ENCODE measurements at regions not wholly inside any gene's neighbourhood (a gene's known extent, or its start where the extent isn't known, plus 50 kb on each side); places are given as distances from the start of the nearest gene placed in this dataset.

GRCh38 chr4:1511441-1512041 is 105.3 kb upstream of the NKX1-1 start:
- Histone ChIP-seq H3K27ac (ENCODE audit: low read length) (no peak overlapping the region), H3K36me3 (ENCODE audit: control insufficient read depth, insufficient read depth, low read length) (no peaks in the 10 kb centered on the region), H3K9me3 (replicated peaks; ENCODE audit: control insufficient read depth, low read depth, low read length) (no peaks in the 10 kb centered on the region), H3K27me3 (ENCODE audit: control insufficient read depth, insufficient read depth, low read length) (peaks cover 55% of the 10 kb centered on the region), H3K4me3 (ENCODE audit: low read length) (peak overlapping the region; percentile 10), H3K4me1 (ENCODE audit: control insufficient read depth, insufficient read depth, low read length) (no peaks in the 10 kb centered on the region)
- DNase-seq = peak; percentile 87
- WGBS (ENCODE audit: insufficient coverage) = 93% methylated on average over 21 of the region's 22 CpGs

- Histone ChIP-seq H3K27ac (ENCODE audit: low read length) (no peak overlapping the region), H3K36me3 (ENCODE audit: control insufficient read depth, insufficient read depth, low read length) (no peaks in the 10 kb centered on the region), H3K4me1 (ENCODE audit: control insufficient read depth, insufficient read depth, low read length) (no peaks in the 10 kb centered on the region), H3K4me3 (ENCODE audit: low read length) (no peak overlapping the region), H3K27me3 (ENCODE audit: control insufficient read depth, insufficient read depth, low read length) (peaks cover 56% of the 10 kb centered on the region), H3K9me3 (replicated peaks; ENCODE audit: control insufficient read depth, low read depth, low read length) (no peaks in the 10 kb centered on the region)
- DNase-seq = no peak
- 83% methylated on average over 15 of the region's 15 CpGs for WGBS (ENCODE audit: insufficient coverage)
Measured at GRCh38 chr4:1510931-1511330, 104.7 kb upstream of the NKX1-1 start.

GRCh38 chr4:1509366-1509765 is 103.1 kb upstream of the NKX1-1 start:
- Histone ChIP-seq H3K4me3 (ENCODE audit: low read length) (no peak overlapping the region), H3K27me3 (ENCODE audit: control insufficient read depth, insufficient read depth, low read length) (peaks cover 60% of the 10 kb centered on the region), H3K9me3 (replicated peaks; ENCODE audit: control insufficient read depth, low read depth, low read length) (no peaks in the 10 kb centered on the region), H3K4me1 (ENCODE audit: control insufficient read depth, insufficient read depth, low read length) (no peaks in the 10 kb centered on the region), H3K27ac (ENCODE audit: low read length) (no peak overlapping the region), H3K36me3 (ENCODE audit: control insufficient read depth, insufficient read depth, low read length) (no peaks in the 10 kb centered on the region)
- WGBS (ENCODE audit: insufficient coverage) = 57% methylated on average over 3 of the region's 9 CpGs
- DNase-seq = no peak

GRCh38 chr4:1508161-1509160 is 102.2 kb upstream of the NKX1-1 start:
- no peaks in the 10 kb centered on the region for H3K9me3 ChIP-seq (replicated peaks; ENCODE audit: control insufficient read depth, low read depth, low read length)
- no peak for DNase-seq
- H3K36me3 ChIP-seq (ENCODE audit: control insufficient read depth, insufficient read depth, low read length) = no peaks in the 10 kb centered on the region
- H3K4me3 ChIP-seq (ENCODE audit: low read length) = no peak overlapping the region
- no peak overlapping the region for H3K27ac ChIP-seq (ENCODE audit: low read length)
- no peaks in the 10 kb centered on the region for H3K4me1 ChIP-seq (ENCODE audit: control insufficient read depth, insufficient read depth, low read length)
- peaks cover 56% of the 10 kb centered on the region for H3K27me3 ChIP-seq (ENCODE audit: control insufficient read depth, insufficient read depth, low read length)
- 50% methylated on average over 22 of the region's 26 CpGs for WGBS (ENCODE audit: insufficient coverage)

- H3K27ac ChIP-seq (ENCODE audit: low read length) = no peak overlapping the region
- H3K9me3 ChIP-seq (replicated peaks; ENCODE audit: control insufficient read depth, low read depth, low read length) = no peaks in the 10 kb centered on the region
- no peaks in the 10 kb centered on the region for H3K4me1 ChIP-seq (ENCODE audit: control insufficient read depth, insufficient read depth, low read length)
- no peaks in the 10 kb centered on the region for H3K36me3 ChIP-seq (ENCODE audit: control insufficient read depth, insufficient read depth, low read length)
- WGBS (ENCODE audit: insufficient coverage) = 62% methylated on average over 6 of the region's 13 CpGs
- no peak for DNase-seq
- H3K27me3 ChIP-seq (ENCODE audit: control insufficient read depth, insufficient read depth, low read length) = peaks cover 48% of the 10 kb centered on the region
- no peak overlapping the region for H3K4me3 ChIP-seq (ENCODE audit: low read length)
Measured at GRCh38 chr4:1506956-1507721, 100.9 kb upstream of the NKX1-1 start.

GRCh38 chr4:1505511-1506460 is 99.5 kb upstream of the NKX1-1 start:
- no peak overlapping the region for H3K4me3 ChIP-seq (ENCODE audit: low read length)
- 65% methylated on average over 12 of the region's 24 CpGs for WGBS (ENCODE audit: insufficient coverage)
- H3K27ac ChIP-seq (ENCODE audit: low read length) = no peak overlapping the region
- H3K9me3 ChIP-seq (replicated peaks; ENCODE audit: control insufficient read depth, low read depth, low read length) = no peaks in the 10 kb centered on the region
- H3K27me3 ChIP-seq (ENCODE audit: control insufficient read depth, insufficient read depth, low read length) = peaks cover 44% of the 10 kb centered on the region
- DNase-seq = no peak
- H3K36me3 ChIP-seq (ENCODE audit: control insufficient read depth, insufficient read depth, low read length) = no peaks in the 10 kb centered on the region
- no peaks in the 10 kb centered on the region for H3K4me1 ChIP-seq (ENCODE audit: control insufficient read depth, insufficient read depth, low read length)

- Histone ChIP-seq H3K27me3 (ENCODE audit: control insufficient read depth, insufficient read depth, low read length) (peaks cover 42% of the 10 kb centered on the region), H3K27ac (ENCODE audit: low read length) (no peak overlapping the region), H3K36me3 (ENCODE audit: control insufficient read depth, insufficient read depth, low read length) (no peaks in the 10 kb centered on the region), H3K9me3 (replicated peaks; ENCODE audit: control insufficient read depth, low read depth, low read length) (no peaks in the 10 kb centered on the region), H3K4me3 (ENCODE audit: low read length) (no peak overlapping the region), H3K4me1 (ENCODE audit: control insufficient read depth, insufficient read depth, low read length) (no peaks in the 10 kb centered on the region)
- no peak for DNase-seq
- WGBS (ENCODE audit: insufficient coverage) = 72% methylated on average over 11 of the region's 17 CpGs
Measured at GRCh38 chr4:1504595-1505500, 98.6 kb upstream of the NKX1-1 start.

- H3K27me3 ChIP-seq (ENCODE audit: control insufficient read depth, insufficient read depth, low read length) = peaks cover 34% of the 10 kb centered on the region
- no peaks in the 10 kb centered on the region for H3K36me3 ChIP-seq (ENCODE audit: control insufficient read depth, insufficient read depth, low read length)
- no peak overlapping the region for H3K27ac ChIP-seq (ENCODE audit: low read length)
- WGBS (ENCODE audit: insufficient coverage) = 93% methylated on average over 35 of the region's 37 CpGs
- no peak for DNase-seq
- H3K4me3 ChIP-seq (ENCODE audit: low read length) = no peak overlapping the region
- H3K9me3 ChIP-seq (replicated peaks; ENCODE audit: control insufficient read depth, low read depth, low read length) = no peaks in the 10 kb centered on the region
- no peaks in the 10 kb centered on the region for H3K4me1 ChIP-seq (ENCODE audit: control insufficient read depth, insufficient read depth, low read length)
Measured at GRCh38 chr4:1503583-1504471, 97.6 kb upstream of the NKX1-1 start.
